ENCODE measurements at regions not wholly inside any gene's neighbourhood (a gene's known extent, or its start where the extent isn't known, plus 50 kb on each side); places are given as distances from the start of the nearest gene placed in this dataset.

- no peaks in the 10 kb centered on the region for H3K4me1 ChIP-seq (ENCODE audit: insufficient read depth)
- H3K4me3 ChIP-seq, result no peak overlapping the region
- no peaks in the 10 kb centered on the region for H3K36me3 ChIP-seq (replicated peaks; ENCODE audit: insufficient read depth, low read depth)
- H3K4me2 ChIP-seq, result no peak overlapping the region
- TF ChIP-seq EZH2phosphoT487 (IDR thresholded peaks at IDR 0.05; ENCODE audit: low read depth, severe bottlenecking, unreplicated experiment) (no peak), CTCF (IDR thresholded peaks at IDR 0.05; ENCODE audit: poor library complexity) (no peak), EZH2 (IDR thresholded peaks at IDR 0.05; ENCODE audit: borderline replicate concordance) (no peak)
- H4K20me1 ChIP-seq (ENCODE audit: insufficient read depth, poor library complexity, severe bottlenecking), result no peaks in the 10 kb centered on the region
- WGBS (ENCODE audit: low lambda C conversion rate, missing lambda C conversion rate), result 95% methylated on average over 2 of the region's 3 CpGs
- no peaks in the 10 kb centered on the region for H3K79me2 ChIP-seq
- no peaks in the 10 kb centered on the region for H3K9me3 ChIP-seq (ENCODE audit: low read depth)
- no peak for DNase-seq (ENCODE audit: low spot score)
- no peak overlapping the region for H3K27ac ChIP-seq
- no peaks in the 10 kb centered on the region for H3K9me2 ChIP-seq (replicated peaks; ENCODE audit: insufficient read depth)
- no peak overlapping the region for H2AFZ ChIP-seq
- H3K27me3 ChIP-seq, result no peaks in the 10 kb centered on the region
Observed at GRCh38 chr1:58135821-58136321, 410.7 kb downstream of the OMA1 start.

- Histone ChIP-seq H3K27me3 (no peaks in the 10 kb centered on the region), H4K20me1 (ENCODE audit: insufficient read depth, poor library complexity, severe bottlenecking) (no peaks in the 10 kb centered on the region), H3K4me2 (no peak overlapping the region), H3K4me3 (no peak overlapping the region), H2AFZ (no peak overlapping the region), H3K79me2 (no peaks in the 10 kb centered on the region), H3K4me1 (ENCODE audit: insufficient read depth) (no peaks in the 10 kb centered on the region), H3K9me2 (replicated peaks; ENCODE audit: insufficient read depth) (no peaks in the 10 kb centered on the region), H3K9me3 (ENCODE audit: low read depth) (no peaks in the 10 kb centered on the region), H3K36me3 (replicated peaks; ENCODE audit: insufficient read depth, low read depth) (no peaks in the 10 kb centered on the region), H3K27ac (no peak overlapping the region)
- DNase-seq (ENCODE audit: low spot score), result no peak
- TF ChIP-seq CTCF (IDR thresholded peaks at IDR 0.05; ENCODE audit: poor library complexity) (no peak), EZH2phosphoT487 (IDR thresholded peaks at IDR 0.05; ENCODE audit: low read depth, severe bottlenecking, unreplicated experiment) (no peak), EZH2 (IDR thresholded peaks at IDR 0.05; ENCODE audit: borderline replicate concordance) (no peak)
Observed at GRCh38 chr1:58133562-58133961, 413.0 kb downstream of the OMA1 start.

GRCh38 chr1:58123051-58123450 lies 423.5 kb downstream of the OMA1 start:
- no peak overlapping the region for H3K4me2 ChIP-seq
- H4K20me1 ChIP-seq (ENCODE audit: insufficient read depth, poor library complexity, severe bottlenecking), result no peaks in the 10 kb centered on the region
- H3K36me3 ChIP-seq (replicated peaks; ENCODE audit: insufficient read depth, low read depth), result no peaks in the 10 kb centered on the region
- H3K4me1 ChIP-seq (ENCODE audit: insufficient read depth), result no peaks in the 10 kb centered on the region
- no peak overlapping the region for H3K4me3 ChIP-seq
- H2AFZ ChIP-seq, result no peak overlapping the region
- no peaks in the 10 kb centered on the region for H3K79me2 ChIP-seq
- no peak for DNase-seq (ENCODE audit: low spot score)
- TF ChIP-seq EZH2phosphoT487 (IDR thresholded peaks at IDR 0.05; ENCODE audit: low read depth, severe bottlenecking, unreplicated experiment) (no peak), CTCF (IDR thresholded peaks at IDR 0.05; ENCODE audit: poor library complexity) (no peak), EZH2 (IDR thresholded peaks at IDR 0.05; ENCODE audit: borderline replicate concordance) (no peak)
- no peaks in the 10 kb centered on the region for H3K9me3 ChIP-seq (ENCODE audit: low read depth)
- no peak overlapping the region for H3K27ac ChIP-seq
- H3K27me3 ChIP-seq, result no peaks in the 10 kb centered on the region
- WGBS (ENCODE audit: low lambda C conversion rate, missing lambda C conversion rate), result 75% methylated on average over 2 of the region's 2 CpGs
- no peaks in the 10 kb centered on the region for H3K9me2 ChIP-seq (replicated peaks; ENCODE audit: insufficient read depth)

GRCh38 chr1:58119971-58120370 lies 426.6 kb downstream of the OMA1 start:
- no peak overlapping the region for H2AFZ ChIP-seq
- no peak overlapping the region for H3K27ac ChIP-seq
- no peak overlapping the region for H3K4me3 ChIP-seq
- no peaks in the 10 kb centered on the region for H3K4me1 ChIP-seq (ENCODE audit: insufficient read depth)
- no peaks in the 10 kb centered on the region for H3K9me3 ChIP-seq (ENCODE audit: low read depth)
- no peaks in the 10 kb centered on the region for H4K20me1 ChIP-seq (ENCODE audit: insufficient read depth, poor library complexity, severe bottlenecking)
- H3K9me2 ChIP-seq (replicated peaks; ENCODE audit: insufficient read depth), result no peaks in the 10 kb centered on the region
- WGBS (ENCODE audit: low lambda C conversion rate, missing lambda C conversion rate), result 80% methylated on average over 2 of the region's 2 CpGs
- no peaks in the 10 kb centered on the region for H3K79me2 ChIP-seq
- no peak overlapping the region for H3K4me2 ChIP-seq
- DNase-seq (ENCODE audit: low spot score), result no peak
- no peak for TF ChIP-seq EZH2phosphoT487 (IDR thresholded peaks at IDR 0.05; ENCODE audit: low read depth, severe bottlenecking, unreplicated experiment)
- no peak for TF ChIP-seq EZH2 (IDR thresholded peaks at IDR 0.05; ENCODE audit: borderline replicate concordance)
- no peak for TF ChIP-seq CTCF (IDR thresholded peaks at IDR 0.05; ENCODE audit: poor library complexity)
- H3K27me3 ChIP-seq, result no peaks in the 10 kb centered on the region
- no peaks in the 10 kb centered on the region for H3K36me3 ChIP-seq (replicated peaks; ENCODE audit: insufficient read depth, low read depth)
